HG03060 (cell line): ENCODE measurements at regions not wholly inside any gene's neighbourhood (a gene's known extent, or its start where the extent isn't known, plus 50 kb on each side); places are given as distances from the start of the nearest gene placed in this dataset.

ENCODE experiments used
- ATAC-seq: cut with Tn5 transposase; IDR thresholded peaks from one replicate; pipeline ENCODE4 v1.9.1; 2021; ENCODE audit warnings: low read depth, moderate number of reproducible peaks; ENCODE audit not compliant: unreplicated experiment

GRCh38 chrX:9189286-9189685, 155.4 kb upstream of the FAM9B start:
- no peak for ATAC-seq

DNA sequence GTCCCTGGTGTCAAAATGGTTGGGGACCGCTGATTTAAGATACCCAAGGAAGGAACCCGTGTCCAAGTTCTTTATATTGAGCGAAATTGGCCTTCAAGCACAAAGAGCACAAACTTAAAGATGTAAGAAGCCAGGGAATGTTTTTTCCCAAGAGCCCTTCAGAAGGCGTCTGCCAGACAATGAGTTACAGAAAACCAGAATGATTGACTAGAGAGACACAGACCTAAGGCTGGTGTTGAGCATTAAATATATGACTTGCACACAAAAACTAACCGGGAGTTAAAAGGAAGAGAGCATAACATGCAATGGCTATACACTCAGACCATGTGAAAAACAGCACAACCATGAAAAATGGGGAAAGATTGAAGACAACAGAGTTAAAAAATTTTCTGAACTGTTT, 157.5 kb upstream of the FAM9B start:
- no peak for ATAC-seq

- ATAC-seq, result no peak
These were observed 161.4 kb upstream of the FAM9B start for GRCh38 chrX:9195199-9195880.

DNA sequence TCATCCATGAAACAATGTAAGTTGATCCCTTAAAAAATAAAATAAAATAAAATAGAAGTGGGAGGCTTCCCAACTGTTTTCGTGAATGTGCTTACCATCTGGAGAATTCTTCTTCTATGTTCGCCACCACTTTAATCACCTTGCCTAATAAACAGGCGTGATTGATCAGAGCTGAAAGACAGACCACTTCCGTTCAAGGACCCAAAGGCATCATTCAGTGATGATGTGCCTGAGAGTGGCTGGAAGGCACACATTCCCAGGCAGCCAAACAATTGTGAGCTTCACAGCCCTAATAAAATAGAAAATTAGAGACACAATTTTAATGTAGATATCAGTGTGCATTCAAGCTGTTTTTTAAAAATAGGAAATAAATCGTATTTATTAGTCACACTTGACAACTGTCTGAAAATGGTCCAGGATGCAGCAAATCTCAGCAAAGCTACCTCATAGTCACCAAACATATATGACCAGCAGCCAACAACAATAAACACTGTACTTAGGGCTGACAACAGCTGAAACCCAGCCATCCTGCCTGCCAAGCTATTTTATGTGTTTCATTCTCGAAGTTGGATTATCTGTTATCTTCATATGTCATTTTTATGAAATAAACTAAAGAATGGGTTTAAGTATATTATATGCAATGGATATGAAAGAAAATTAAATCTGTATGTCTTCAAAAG, 163.2 kb upstream of the FAM9B start:
- ATAC-seq, result no peak

DNA sequence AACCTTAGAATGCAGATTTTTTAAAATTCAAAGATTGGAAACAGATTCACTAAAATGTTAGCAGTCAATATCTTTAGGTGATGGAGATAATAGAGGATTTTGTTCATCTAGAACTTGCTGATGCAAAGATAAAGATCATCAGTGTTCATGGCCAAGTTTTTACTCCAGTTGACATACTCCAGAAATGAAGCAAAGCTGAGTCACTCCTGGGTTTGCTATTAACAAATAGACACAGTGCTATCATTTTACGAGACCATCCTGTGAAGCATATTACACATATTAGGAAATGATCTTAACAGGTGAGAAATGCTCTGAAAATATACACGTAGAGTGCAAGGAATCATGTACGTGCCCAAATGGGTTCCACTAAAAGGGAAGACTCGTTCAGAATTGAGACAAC, 170.6 kb upstream of the FAM9B start:
- ATAC-seq, result no peak

DNA sequence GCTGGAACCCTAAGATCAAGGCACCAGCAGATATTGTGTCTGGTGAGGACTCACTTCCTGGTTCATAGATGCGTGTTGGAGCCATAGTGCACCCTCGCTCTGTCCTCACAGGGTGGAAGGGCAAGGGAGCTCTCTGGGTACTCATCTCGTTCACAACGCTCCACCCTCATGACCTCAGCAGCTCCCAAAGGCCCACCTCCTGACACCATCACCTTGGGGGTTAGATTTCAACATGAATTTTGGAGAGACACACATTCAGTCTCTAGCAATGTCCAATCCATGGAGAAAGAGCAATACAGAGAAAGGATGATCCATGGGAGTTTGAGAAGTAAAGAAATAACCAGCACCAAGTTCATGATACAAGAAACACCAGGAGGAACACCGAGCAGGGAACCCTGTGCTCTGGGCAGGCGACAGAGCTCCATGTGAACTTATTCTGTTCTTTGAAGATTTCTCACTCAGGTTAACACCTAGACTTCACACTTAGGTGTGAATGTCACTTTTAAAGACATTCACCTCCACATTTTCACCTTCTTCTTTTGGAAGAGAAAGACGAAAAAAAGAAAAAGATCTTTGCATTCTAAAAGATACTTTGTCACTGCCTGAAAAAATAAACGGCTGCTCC, 171.8 kb upstream of the FAM9B start:
- no peak for ATAC-seq

DNA sequence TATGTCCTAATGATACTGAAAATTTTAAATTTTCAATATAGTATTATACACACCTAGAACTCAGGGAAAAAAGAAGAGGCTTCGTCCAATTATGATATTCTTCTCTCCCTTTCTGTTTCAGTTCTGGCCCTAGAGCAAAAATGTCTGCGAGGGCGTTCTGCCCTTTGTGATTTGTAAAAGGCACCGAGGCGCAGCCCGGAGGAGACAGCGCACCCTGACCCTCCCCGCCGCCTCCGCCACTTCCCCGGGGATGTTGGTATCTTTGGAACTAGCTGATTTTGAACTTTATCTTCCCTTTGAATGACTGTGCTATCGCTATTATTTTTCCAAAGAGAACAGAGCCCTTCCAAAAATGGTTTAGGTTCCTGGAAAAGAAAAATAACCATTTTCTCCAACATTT, 173.2 kb upstream of the FAM9B start:
- no peak for ATAC-seq

DNA sequence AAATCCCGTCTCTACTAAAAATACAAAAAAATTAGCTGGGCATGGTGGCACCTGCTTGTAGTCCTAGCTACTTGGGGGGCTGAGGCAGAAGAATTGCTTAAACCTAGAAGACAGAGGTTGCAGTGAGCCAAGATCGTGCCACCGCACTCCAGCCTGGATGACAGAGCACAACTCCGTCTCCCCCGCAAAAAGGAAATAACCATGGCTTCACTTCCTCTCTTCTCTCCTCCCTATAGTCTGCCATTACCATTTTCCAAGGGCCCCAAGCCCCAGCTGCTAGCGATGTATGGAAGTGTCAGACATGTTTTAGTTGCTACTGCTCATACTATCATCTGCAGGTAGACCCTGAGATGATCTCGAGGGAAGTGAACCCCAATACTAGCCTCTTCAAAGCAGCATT, 177.3 kb upstream of the FAM9B start:
- no peak for ATAC-seq

DNA sequence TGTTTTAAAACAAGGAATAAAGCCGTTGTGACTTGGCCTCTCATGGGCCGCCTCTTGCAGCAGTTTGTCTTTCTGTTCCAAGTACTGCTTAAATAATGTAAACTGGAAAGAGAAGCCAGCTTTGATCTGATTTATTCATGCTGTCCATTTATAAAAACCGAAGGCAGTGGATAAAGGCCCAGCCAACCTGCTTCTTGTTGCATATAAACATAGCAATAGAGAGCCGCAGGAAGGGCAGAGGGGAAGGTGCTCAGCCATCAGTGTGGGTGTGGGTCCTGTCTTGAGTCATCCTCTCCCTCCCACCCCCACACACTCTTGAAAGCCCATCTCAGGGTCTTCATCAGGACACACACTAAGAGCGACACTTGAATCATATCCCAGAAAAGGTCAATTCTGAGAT, 187.9 kb upstream of the FAM9B start:
- ATAC-seq, result no peak

DNA sequence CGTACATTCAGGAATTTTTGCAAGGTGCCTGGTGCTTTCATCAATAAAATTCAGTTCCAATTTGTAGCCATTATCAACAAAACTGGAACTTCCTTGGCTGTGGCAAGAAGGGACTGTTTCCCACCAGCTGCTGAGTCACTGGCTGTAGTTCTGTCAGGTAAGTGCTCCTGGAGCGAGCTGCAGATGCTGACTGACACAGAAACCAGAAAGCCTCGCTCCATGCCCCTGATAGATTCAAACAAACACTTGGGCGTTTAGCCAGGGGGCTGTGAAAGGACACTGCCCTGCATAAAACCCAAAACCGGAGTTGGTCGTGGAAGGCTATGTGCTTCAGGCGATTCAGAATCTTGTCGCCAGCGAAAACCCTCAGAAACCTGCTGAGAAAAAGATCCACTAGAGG, 188.4 kb upstream of the FAM9B start:
- ATAC-seq, result no peak

- ATAC-seq, result no peak
These were observed 193.3 kb upstream of the FAM9B start for GRCh38 chrX:9227276-9227675.

GRCh38 chrX:9231491-9231890, 197.6 kb upstream of the FAM9B start:
- no peak for ATAC-seq

DNA sequence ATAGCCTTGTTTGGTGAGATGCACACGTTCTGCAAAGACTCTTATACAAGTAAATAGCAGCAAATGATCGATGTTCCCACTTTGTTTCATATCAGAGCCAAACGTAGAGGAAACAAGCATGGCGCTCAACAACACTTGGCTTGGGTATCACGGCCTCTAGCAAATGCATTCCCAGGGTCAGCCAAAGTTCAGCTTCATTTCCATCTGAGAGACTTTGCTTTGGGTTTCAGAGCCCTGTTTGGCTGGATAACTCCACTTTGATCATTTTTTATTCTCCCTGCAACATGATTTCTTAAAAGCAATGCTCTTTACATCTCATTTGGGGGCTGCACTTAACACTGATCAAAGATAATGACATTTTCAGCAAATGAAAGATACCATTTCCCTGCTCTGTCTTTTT, 199.2 kb upstream of the FAM9B start:
- ATAC-seq, result no peak

GRCh38 chrX:9234315-9234714, 200.4 kb upstream of the FAM9B start:
- ATAC-seq, result no peak

DNA sequence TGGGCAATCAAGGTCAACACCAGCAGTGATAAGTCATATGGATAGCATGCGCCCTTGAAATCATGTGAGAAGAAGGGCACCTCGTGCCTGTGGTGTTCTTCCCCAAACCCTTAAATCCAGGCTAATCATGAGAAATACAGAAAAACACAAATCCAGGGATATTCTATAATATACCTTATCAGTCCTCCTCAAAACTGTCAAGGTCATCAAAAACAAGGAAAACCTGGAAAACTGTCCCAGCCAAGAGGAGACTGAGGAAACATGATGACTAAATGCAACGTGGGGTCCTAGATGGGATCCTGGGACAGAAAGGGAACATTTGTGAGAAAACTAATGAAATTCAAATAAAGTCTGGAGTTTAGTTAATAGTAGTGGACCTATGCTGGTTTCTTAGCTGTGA, 201.8 kb upstream of the FAM9B start:
- no peak for ATAC-seq

GRCh38 chrX:9240956-9241355, 207.0 kb upstream of the FAM9B start:
- no peak for ATAC-seq

- no peak for ATAC-seq
These were observed 207.5 kb upstream of the FAM9B start for GRCh38 chrX:9241427-9241826.

- ATAC-seq, result no peak
These were observed 215.3 kb upstream of the FAM9B start for GRCh38 chrX:9249051-9249846.

DNA sequence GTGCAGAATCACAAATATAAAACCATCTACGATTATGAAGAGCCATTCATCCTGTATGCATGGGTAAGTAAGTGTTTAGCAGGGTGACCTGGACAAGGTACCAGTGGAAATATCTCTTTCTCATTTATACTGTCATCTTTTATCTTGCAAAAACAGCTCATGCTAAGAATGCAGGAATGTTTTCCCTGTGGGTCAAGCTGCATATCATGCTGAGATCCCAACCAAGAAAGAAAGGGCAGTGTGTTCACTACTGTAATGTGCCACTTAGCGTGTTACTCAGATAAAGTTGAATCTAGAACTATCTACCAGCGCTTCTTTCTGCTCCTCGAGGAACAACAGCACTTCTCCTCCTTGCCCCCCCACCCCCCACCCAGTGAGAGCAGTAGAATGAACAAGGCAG, 212.7 kb upstream of the TBL1X start:
- no peak for ATAC-seq

GRCh38 chrX:9253211-9253610, 211.6 kb upstream of the TBL1X start:
- no peak for ATAC-seq

DNA sequence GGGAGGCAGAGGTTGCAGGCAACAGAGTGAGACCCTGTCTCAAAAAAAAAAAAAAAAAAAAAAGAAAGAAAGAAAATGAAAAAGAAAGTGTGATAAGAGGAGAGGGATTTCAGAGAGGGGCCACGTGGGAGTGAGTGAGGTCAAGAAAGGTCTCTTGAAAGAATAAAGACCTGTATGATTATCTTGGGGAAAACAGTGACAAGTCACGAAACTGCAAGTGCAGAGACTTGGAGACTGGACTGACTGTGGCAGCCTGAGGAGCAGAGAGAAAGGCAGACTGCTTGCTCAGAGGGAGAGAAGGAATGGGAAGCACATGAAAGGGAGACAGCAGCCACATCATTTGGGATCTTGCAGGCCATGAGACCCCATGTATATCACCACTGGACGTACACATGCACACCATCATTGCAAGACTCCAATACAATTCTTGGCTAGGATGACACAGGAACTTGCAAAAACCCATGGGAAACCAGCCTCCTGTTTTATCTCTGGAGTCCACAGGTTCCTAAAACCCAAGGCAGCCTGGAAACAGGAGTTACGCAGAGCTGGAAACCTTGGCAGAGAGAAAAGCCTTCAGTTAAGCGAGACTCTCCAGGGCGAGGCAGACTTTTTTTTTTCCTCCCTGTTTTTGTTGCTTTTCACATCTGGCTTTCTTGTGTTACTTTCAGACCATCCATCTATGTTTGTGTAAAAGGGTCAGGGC, 207.0 kb upstream of the TBL1X start:
- no peak for ATAC-seq
